WERI-Rb-1 (cell line): ENCODE measurements at regions not wholly inside any gene's neighbourhood (a gene's known extent, or its start where the extent isn't known, plus 50 kb on each side); places are given as distances from the start of the nearest gene placed in this dataset.

Experiments
- DNase-seq: peaks from one replicate; pipeline ENCODE4 v3.0.0-alpha.2; 2020
- H3K27ac ChIP-seq: fragments of 250-450 bp; sonication (Bioruptor Pico); 2 replicates; pipeline ENCODE4 v1.5.1; 2020; ENCODE audit warnings: mild to moderate bottlenecking, moderate library complexity
- H3K27me3 ChIP-seq: fragments of 250-450 bp; sonication (Bioruptor Pico); 2 replicates; pipeline ENCODE4 v1.5.1; 2021; ENCODE audit warnings: mild to moderate bottlenecking, low read depth, moderate library complexity; ENCODE audit not compliant: insufficient read depth, severe bottlenecking
- H3K36me3 ChIP-seq: fragments of 250-450 bp; sonication (Bioruptor Pico); 2 replicates; pipeline ENCODE4 v1.5.1; 2020; ENCODE audit warnings: mild to moderate bottlenecking, moderate library complexity
- H3K4me3 ChIP-seq: 2 replicates; pipeline ENCODE4 v1.5.1; 2011; ENCODE audit warnings: low read depth, mild to moderate bottlenecking, control low read depth, low read length
- H3K9me3 ChIP-seq: fragments of 250-450 bp; sonication (Bioruptor Pico); 2 replicates; pipeline ENCODE4 v1.5.1; 2021; ENCODE audit warnings: mild to moderate bottlenecking, moderate library complexity; ENCODE audit not compliant: severe bottlenecking
- CTCF ChIP-seq: IDR thresholded peaks from 2 replicates; pipeline ENCODE4 v1.5.1; 2011; ENCODE audit warnings: low read depth, mild to moderate bottlenecking, control low read depth, inconsistent platforms, low read length

- Histone ChIP-seq H3K36me3 (no peaks in the 10 kb centered on the region), H3K27me3 (peaks cover 7% of the 10 kb centered on the region), H3K27ac (no peak overlapping the region), H3K9me3 (no peaks in the 10 kb centered on the region), H3K4me3 (no peak overlapping the region)
- no peak for TF ChIP-seq CTCF
- no peak for DNase-seq
Observed at GRCh38 chrX:88865634-88866033, 118.6 kb downstream of the CPXCR1 start.

GRCh38 chrX:88881536-88881935, 134.5 kb downstream of the CPXCR1 start:
- no peak for DNase-seq
- H3K36me3 ChIP-seq: no peaks in the 10 kb centered on the region
- no peak for TF ChIP-seq CTCF
- H3K4me3 ChIP-seq: no peak overlapping the region
- no peaks in the 10 kb centered on the region for H3K9me3 ChIP-seq
- no peak overlapping the region for H3K27ac ChIP-seq
- H3K27me3 ChIP-seq: peaks cover 3% of the 10 kb centered on the region

GRCh38 chrX:88883200-88883599, 136.2 kb downstream of the CPXCR1 start:
- Histone ChIP-seq H3K27me3 (peaks cover 3% of the 10 kb centered on the region), H3K9me3 (no peaks in the 10 kb centered on the region), H3K27ac (no peak overlapping the region), H3K4me3 (no peak overlapping the region), H3K36me3 (no peaks in the 10 kb centered on the region)
- DNase-seq: no peak
- no peak for TF ChIP-seq CTCF

- no peaks in the 10 kb centered on the region for H3K36me3 ChIP-seq
- no peak for TF ChIP-seq CTCF
- H3K27me3 ChIP-seq: peaks cover 6% of the 10 kb centered on the region
- H3K4me3 ChIP-seq: no peak overlapping the region
- no peak for DNase-seq
- H3K27ac ChIP-seq: no peak overlapping the region
- H3K9me3 ChIP-seq: no peaks in the 10 kb centered on the region
Observed at GRCh38 chrX:88886908-88887307, 139.9 kb downstream of the CPXCR1 start.

GRCh38 chrX:88903989-88904718, 157.1 kb downstream of the CPXCR1 start:
- peaks cover 10% of the 10 kb centered on the region for H3K27me3 ChIP-seq
- no peak overlapping the region for H3K27ac ChIP-seq
- no peak overlapping the region for H3K4me3 ChIP-seq
- TF ChIP-seq CTCF: no peak
- peaks cover 5% of the 10 kb centered on the region for H3K9me3 ChIP-seq
- H3K36me3 ChIP-seq: no peaks in the 10 kb centered on the region
- DNase-seq: no peak

GRCh38 chrX:88908056-88908455, 161.0 kb downstream of the CPXCR1 start:
- H3K27ac ChIP-seq: no peak overlapping the region
- no peaks in the 10 kb centered on the region for H3K36me3 ChIP-seq
- H3K9me3 ChIP-seq: peaks cover 5% of the 10 kb centered on the region
- H3K27me3 ChIP-seq: peaks cover 3% of the 10 kb centered on the region
- DNase-seq: no peak
- no peak for TF ChIP-seq CTCF
- H3K4me3 ChIP-seq: no peak overlapping the region
